Ovary (tissue), 3 donors: ENCODE measurements at regions not wholly inside any gene's neighbourhood (a gene's known extent, or its start where the extent isn't known, plus 50 kb on each side); places are given as distances from the start of the nearest gene placed in this dataset.

ENCODE experiments used
- CTCF ChIP-seq, 3 donors: fragments of 450-650 bp in 2 of 3; fragments of 200-600 bp in 1 of 3; IDR thresholded peaks; one replicate each; pipeline versions ENCODE4 v1.5.1 to v1.8.0; 2016 to 2022; ENCODE audit warnings: antibody characterized with exemption in 3 of 3, mild to moderate bottlenecking in 1 of 3
- EP300 ChIP-seq: sonication (generic); formaldehyde crosslinking; IDR thresholded peaks from one replicate; pipeline ENCODE4 v1.6.1; 2017; ENCODE audit warnings: antibody characterized with exemption
- POLR2A ChIP-seq: fragments of 450-650 bp; IDR thresholded peaks from one replicate; pipeline ENCODE4 v1.6.1; 2017; ENCODE audit warnings: antibody characterized with exemption, mild to moderate bottlenecking, moderate library complexity
- donor health status: DM: no; HTN: no; CAD: no.

- TF ChIP-seq CTCF (IDR thresholded peaks at IDR 0.05) (no peak), POLR2A (no peak), EP300 (no peak)
These were observed 308.2 kb upstream of the SGK1 start for GRCh38 chr6:134626086-134626485.
